ENCODE measurements at regions not wholly inside any gene's neighbourhood (a gene's known extent, or its start where the extent isn't known, plus 50 kb on each side); places are given as distances from the start of the nearest gene placed in this dataset.

- Mint-ChIP-seq H3K9me3 (no peaks in the 10 kb centered on the region), H3K36me3 (no peaks in the 10 kb centered on the region), H3K27ac (no peak overlapping the region)
- ATAC-seq (no peak), DNase-seq (ENCODE audit: low spot score in 2 of 2) (no peak)
These were observed 63.8 kb downstream of the MRPL46 start for GRCh38 chr15:88403351-88403791.

DNA sequence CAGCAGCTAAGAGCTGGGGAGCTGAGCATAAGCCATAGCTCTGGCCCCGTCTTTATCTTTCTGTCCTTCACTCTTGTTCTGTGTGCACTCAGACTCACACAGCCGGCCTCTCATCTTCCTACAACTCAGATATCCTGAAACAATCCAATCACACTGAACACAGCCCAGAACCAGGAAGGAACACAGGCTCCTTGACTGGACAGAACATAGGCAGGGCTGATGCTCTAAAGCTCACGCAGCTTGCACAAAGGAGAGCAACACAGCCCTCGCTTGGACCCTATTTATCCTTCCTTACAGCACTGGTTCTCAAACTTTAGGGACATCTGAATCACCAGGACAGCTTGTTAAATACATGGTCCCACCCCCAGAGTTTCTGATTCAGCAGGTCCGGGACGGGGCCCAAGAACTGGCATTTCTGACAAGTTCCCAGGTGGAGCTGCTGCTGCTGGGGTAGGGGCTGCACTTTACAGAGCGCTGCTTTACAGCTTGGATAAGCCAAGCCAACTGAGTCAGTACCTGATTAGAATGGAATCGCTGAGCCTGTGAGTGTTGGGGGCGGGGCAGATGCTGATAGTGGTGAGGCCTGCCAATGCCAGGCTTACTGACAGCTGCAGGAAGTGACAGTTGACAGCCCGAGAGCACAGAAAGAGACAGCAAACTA, 65.1 kb downstream of the MRPL46 start:
- no peak overlapping the region for H3K27ac Mint-ChIP-seq
- H3K9me3 Mint-ChIP-seq: no peaks in the 10 kb centered on the region
- peak in 1 of 2 donors; percentile 6 for DNase-seq (ENCODE audit: low spot score in 2 of 2)
- ATAC-seq: peak; percentile 50 to 58
- no peaks in the 10 kb centered on the region for H3K36me3 Mint-ChIP-seq

- no peaks in the 10 kb centered on the region for H3K36me3 Mint-ChIP-seq
- no peak overlapping the region for H3K27ac Mint-ChIP-seq
- no peak for ATAC-seq
- no peaks in the 10 kb centered on the region for H3K9me3 Mint-ChIP-seq
- no peak for DNase-seq (ENCODE audit: low spot score in 2 of 2)
These were observed 65.8 kb downstream of the MRPL46 start for GRCh38 chr15:88401251-88401995.

GRCh38 chr15:88400591-88401250, 66.5 kb downstream of the MRPL46 start:
- Mint-ChIP-seq H3K9me3 (no peaks in the 10 kb centered on the region), H3K36me3 (no peaks in the 10 kb centered on the region), H3K27ac (no peak overlapping the region)
- DNase-seq (ENCODE audit: low spot score in 2 of 2) (no peak), ATAC-seq (no peak)

DNA sequence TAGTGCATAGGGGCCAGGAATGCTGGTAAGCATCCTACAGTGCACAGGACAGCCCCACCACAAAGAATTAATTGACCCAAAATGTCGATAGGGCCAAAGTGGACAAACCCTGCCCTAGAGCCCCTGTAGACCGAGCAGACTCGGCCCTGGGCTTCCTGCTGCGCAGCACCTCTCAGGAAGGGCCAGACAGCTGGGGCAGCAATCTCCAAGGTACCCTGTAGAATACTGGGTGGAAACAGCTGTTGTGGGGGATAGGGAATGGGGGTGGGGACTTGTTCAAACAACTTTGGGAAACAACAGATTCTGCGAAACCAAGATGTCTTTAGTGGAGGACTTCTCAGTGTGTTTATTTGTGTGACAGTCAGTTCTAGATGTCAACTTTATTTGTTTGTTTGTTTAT, 67.1 kb downstream of the MRPL46 start:
- Mint-ChIP-seq H3K36me3 (no peaks in the 10 kb centered on the region), H3K9me3 (no peaks in the 10 kb centered on the region), H3K27ac (no peak overlapping the region)
- no peak for DNase-seq (ENCODE audit: low spot score in 2 of 2)
- no peak for ATAC-seq

DNA sequence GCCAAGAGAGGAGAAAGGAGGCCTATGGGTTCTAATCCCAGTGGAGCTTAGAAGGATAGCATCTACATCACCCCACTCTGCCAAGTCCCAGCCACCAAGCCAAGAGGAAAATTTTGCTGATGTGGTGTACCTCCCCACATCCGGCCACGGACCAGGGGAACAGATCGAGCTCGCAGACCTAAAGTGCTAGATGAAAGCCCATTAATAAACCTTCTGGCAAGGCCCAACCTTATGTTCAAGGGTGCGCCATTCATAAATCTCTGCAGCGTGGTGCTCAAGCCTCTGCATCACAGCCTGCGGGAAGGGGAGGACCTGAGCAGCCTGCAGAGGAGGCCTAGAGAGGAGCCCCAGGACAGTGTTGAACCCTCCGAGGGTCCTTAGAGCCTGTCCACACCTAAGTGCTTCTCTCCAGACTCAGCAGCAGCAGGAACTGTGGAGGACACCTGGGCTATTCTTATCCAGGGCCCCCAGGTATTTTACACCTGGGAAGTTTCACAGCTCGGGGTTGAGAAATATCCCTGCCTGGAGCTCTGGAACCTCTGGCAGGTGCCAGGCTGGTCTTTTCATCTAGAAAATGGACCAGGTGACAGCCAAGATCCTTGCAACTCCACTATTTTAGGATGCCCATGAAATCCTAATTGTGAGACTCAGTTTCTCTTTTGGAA, 68.0 kb downstream of the MRPL46 start:
- Mint-ChIP-seq H3K36me3 (no peaks in the 10 kb centered on the region), H3K9me3 (no peaks in the 10 kb centered on the region), H3K27ac (peak overlapping the region in 1 of 2 donors; percentile 13)
- DNase-seq (ENCODE audit: low spot score in 2 of 2): no peak
- no peak for ATAC-seq

GRCh38 chr15:88398011-88398410, 69.2 kb downstream of the MRPL46 start:
- ATAC-seq (no peak), DNase-seq (ENCODE audit: low spot score in 2 of 2) (no peak)
- H3K36me3 Mint-ChIP-seq: no peaks in the 10 kb centered on the region
- no peaks in the 10 kb centered on the region for H3K9me3 Mint-ChIP-seq
- H3K27ac Mint-ChIP-seq: no peak overlapping the region

GRCh38 chr15:88397506-88397905, 69.7 kb downstream of the MRPL46 start:
- H3K9me3 Mint-ChIP-seq: no peaks in the 10 kb centered on the region
- H3K36me3 Mint-ChIP-seq: no peaks in the 10 kb centered on the region
- H3K27ac Mint-ChIP-seq: no peak overlapping the region
- no peak for ATAC-seq
- no peak for DNase-seq (ENCODE audit: low spot score in 2 of 2)

DNA sequence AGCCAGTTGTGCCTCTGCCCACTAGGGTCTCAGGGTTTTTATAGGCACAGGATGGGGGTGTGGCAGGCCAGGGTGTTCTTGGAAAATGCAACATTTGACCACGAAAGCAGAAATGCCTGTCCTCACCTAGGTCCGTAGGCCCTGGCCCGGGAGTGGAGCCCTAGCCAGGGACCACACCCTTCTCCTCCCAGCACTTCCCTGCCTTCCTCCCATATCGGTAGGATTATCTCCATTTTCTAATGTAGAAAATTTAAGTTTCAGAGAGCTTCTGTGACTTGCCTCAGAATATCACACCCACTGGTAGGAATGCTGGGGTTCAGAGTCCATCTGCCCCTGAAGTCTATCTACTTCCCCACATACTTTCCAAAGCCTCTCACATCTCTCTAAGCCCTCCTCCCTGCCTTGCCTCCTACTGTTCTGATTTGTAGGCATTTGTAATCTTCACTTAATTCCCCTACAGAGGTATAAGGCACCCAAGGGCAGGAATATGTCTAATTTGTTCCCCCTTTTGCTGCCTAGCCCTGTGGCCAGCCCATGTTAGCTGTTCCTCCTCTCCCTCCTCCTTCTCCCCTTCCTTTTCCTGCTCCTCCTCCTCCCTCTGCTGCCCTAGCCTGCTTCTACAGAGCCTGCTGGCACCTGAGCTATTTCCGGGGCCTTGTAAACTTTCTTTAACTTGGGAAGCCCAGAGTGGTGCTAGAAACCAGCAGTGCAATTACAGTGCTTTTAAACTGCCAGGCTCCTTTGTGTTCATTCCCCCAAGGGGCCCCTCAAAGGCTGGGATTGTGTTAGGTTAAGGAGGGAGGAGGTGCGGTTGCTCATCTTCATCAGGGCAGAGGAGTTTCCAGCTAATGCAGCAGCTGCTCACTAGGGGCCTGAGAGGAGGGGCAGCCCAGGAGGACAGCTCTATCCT, 71.1 kb downstream of the MRPL46 start:
- H3K36me3 Mint-ChIP-seq: no peaks in the 10 kb centered on the region
- ATAC-seq (no peak), DNase-seq (ENCODE audit: low spot score in 2 of 2) (no peak)
- H3K27ac Mint-ChIP-seq: no peak overlapping the region
- no peaks in the 10 kb centered on the region for H3K9me3 Mint-ChIP-seq

GRCh38 chr15:88395241-88395640, 71.9 kb downstream of the MRPL46 start:
- Mint-ChIP-seq H3K9me3 (no peaks in the 10 kb centered on the region), H3K36me3 (no peaks in the 10 kb centered on the region), H3K27ac (no peak overlapping the region)
- DNase-seq (ENCODE audit: low spot score in 2 of 2) (no peak), ATAC-seq (no peak)

DNA sequence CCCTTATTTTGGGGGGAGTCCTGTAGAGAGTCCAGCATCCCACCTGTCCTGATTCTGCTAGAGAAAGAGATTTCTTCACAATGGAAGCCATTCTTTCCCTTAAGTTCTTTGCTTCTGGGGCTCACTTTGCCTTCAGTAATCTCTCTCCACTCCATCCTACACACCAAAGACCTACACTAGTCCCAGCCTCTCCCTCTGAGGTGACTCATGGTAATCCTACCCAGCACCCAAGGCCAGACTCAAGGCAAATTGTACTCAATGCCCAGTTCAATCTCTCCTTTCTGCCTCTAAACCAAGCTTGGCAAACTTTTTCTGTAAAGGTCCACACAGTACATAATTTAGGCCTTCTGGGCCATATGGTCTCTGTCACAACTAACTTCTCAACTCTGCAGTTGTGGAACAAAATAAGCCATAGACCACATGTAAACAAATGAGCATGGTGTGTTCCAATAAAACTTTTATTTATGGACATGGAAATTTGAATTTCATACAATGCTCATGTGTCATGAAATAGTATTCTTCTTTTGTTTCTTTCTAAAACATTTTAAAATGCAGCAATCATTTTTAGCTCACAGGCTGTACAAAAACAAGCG, 72.5 kb downstream of the MRPL46 start:
- no peak for DNase-seq (ENCODE audit: low spot score in 2 of 2)
- Mint-ChIP-seq H3K9me3 (no peaks in the 10 kb centered on the region), H3K36me3 (no peaks in the 10 kb centered on the region), H3K27ac (no peak overlapping the region)
- no peak for ATAC-seq

DNA sequence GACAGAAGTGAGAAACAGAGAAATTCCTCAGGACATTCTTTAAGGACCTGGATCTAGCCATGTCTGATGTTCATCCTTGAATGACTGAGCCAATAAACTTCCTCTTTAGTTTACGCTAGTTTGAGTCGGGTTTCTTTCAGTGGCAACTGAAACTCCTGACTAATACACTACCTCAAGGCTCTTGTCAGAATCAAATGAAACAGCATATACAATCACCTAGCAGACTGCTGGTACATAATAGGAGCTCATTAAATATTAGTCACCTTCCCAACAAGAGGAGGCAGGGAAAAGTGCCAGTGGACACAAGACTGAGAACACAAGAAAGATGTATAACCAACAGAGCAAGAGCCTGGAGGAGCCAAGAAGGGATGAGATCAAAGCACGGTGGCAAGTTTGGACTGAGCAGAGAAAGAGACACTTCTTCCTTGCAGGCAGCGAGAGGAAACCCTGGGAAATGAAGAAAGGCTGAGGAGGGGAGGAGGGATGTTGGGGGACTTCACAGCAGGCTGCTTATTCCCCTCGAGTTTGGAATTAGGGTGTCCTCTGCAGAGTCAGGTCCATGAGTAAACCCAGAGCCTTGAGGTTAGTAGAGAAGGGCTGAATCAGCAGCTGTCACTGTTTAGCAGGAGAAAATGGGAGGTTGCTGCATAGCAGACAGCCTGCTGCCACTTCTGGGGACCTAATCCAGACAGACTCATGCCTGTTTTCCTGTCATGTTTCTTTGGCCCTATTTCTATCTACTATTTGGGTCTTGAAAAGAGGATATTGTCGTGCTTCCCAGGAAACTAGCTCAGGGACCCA, 73.3 kb downstream of the MRPL46 start:
- H3K36me3 Mint-ChIP-seq: no peaks in the 10 kb centered on the region
- ATAC-seq (peak in 1 of 2 donors; percentile 91), DNase-seq (ENCODE audit: low spot score in 2 of 2) (no peak)
- no peaks in the 10 kb centered on the region for H3K9me3 Mint-ChIP-seq
- H3K27ac Mint-ChIP-seq: no peak overlapping the region

GRCh38 chr15:88391700-88392099, 75.5 kb downstream of the MRPL46 start:
- ATAC-seq (no peak), DNase-seq (ENCODE audit: low spot score in 2 of 2) (no peak)
- H3K27ac Mint-ChIP-seq: no peak overlapping the region
- H3K9me3 Mint-ChIP-seq: no peaks in the 10 kb centered on the region
- H3K36me3 Mint-ChIP-seq: no peaks in the 10 kb centered on the region

GRCh38 chr15:88391006-88391405, 76.2 kb downstream of the MRPL46 start:
- ATAC-seq (no peak), DNase-seq (ENCODE audit: low spot score in 2 of 2) (no peak)
- Mint-ChIP-seq H3K9me3 (no peaks in the 10 kb centered on the region), H3K27ac (no peak overlapping the region), H3K36me3 (no peaks in the 10 kb centered on the region)

- no peak for DNase-seq (ENCODE audit: low spot score in 2 of 2)
These were observed 76.9 kb downstream of the MRPL46 start for GRCh38 chr15:88390164-88390901.

More at GRCh38 chr15:88390164-88390901, 76.9 kb downstream of the MRPL46 start:
- no peak for ATAC-seq
- H3K27ac Mint-ChIP-seq: no peak overlapping the region
- H3K36me3 Mint-ChIP-seq: no peaks in the 10 kb centered on the region
- no peaks in the 10 kb centered on the region for H3K9me3 Mint-ChIP-seq

Data from activated naive CD4-positive, alpha-beta T cell treated with anti-CD3 and anti-CD28 coated beads, Interleukin-2, amount 50 U/mL, for 72 hours (primary cell).